Trophoblast cell (in vitro differentiated cells and primary cell): ENCODE measurements at regions not wholly inside any gene's neighbourhood (a gene's known extent, or its start where the extent isn't known, plus 50 kb on each side); places are given as distances from the start of the nearest gene placed in this dataset.

Experiments
- DNase-seq, 2 donors: peaks; one replicate each; pipeline ENCODE4 v3.0.0-alpha.2; 2016
- H2AFZ ChIP-seq: 2 replicates; pipeline ENCODE4 v1.6.1; 2013; ENCODE audit warnings: low read length, moderate library complexity, mild to moderate bottlenecking; ENCODE audit not compliant: insufficient read depth, poor library complexity
- H2AK5ac ChIP-seq: 2 replicates; pipeline ENCODE4 v1.6.1; 2013; ENCODE audit warnings: mild to moderate bottlenecking, low read length
- H2BK120ac ChIP-seq: 2 replicates; pipeline ENCODE4 v1.6.1; 2013; ENCODE audit warnings: low read length, mild to moderate bottlenecking, moderate library complexity; ENCODE audit not compliant: insufficient read depth, poor library complexity
- H2BK12ac ChIP-seq: 2 replicates; pipeline ENCODE4 v1.6.1; 2013; ENCODE audit warnings: mild to moderate bottlenecking, low read length, moderate library complexity
- H2BK5ac ChIP-seq: 2 replicates; pipeline ENCODE4 v1.6.1; 2013; ENCODE audit warnings: low read length, low read depth, moderate library complexity, mild to moderate bottlenecking; ENCODE audit not compliant: poor library complexity
- H3K14ac ChIP-seq: 2 replicates; pipeline ENCODE4 v1.6.1; 2013; ENCODE audit warnings: mild to moderate bottlenecking, low read length
- H3K18ac ChIP-seq: 2 replicates; pipeline ENCODE4 v1.6.1; 2013; ENCODE audit warnings: mild to moderate bottlenecking, low read length
- H3K23ac ChIP-seq: 2 replicates; pipeline ENCODE4 v1.6.1; 2013; ENCODE audit warnings: low read length
- H3K27ac ChIP-seq: 2 replicates; pipeline ENCODE4 v1.5.1; 2013; ENCODE audit warnings: low read depth, mild to moderate bottlenecking, inconsistent platforms, low read length, moderate library complexity
- H3K27me3 ChIP-seq: 2 replicates; pipeline ENCODE4 v1.6.1; 2013; ENCODE audit warnings: inconsistent platforms, mild to moderate bottlenecking, low read length, moderate library complexity; ENCODE audit not compliant: insufficient read depth
- H3K36me3 ChIP-seq, 2 experiments: 1 replicate in 1 of 2; 2 replicates in 1 of 2; pipeline ENCODE4 v1.6.1; 2013; ENCODE audit warnings: low read length in 2 of 2, mild to moderate bottlenecking in 2 of 2, moderate library complexity in 1 of 2; ENCODE audit not compliant: insufficient read depth in 2 of 2, control insufficient read depth in 1 of 2
- H3K4ac ChIP-seq: 2 replicates; pipeline ENCODE4 v1.6.1; 2013; ENCODE audit warnings: low read depth, mild to moderate bottlenecking, low read length, moderate library complexity
- H3K4me1 ChIP-seq, 2 experiments: 1 replicate in 1 of 2; 2 replicates in 1 of 2; pipeline ENCODE4 v1.6.1; 2013; ENCODE audit warnings: low read length in 2 of 2, mild to moderate bottlenecking in 2 of 2, moderate library complexity in 1 of 2; ENCODE audit not compliant: insufficient read depth in 2 of 2, control insufficient read depth in 1 of 2
- H3K4me2 ChIP-seq: 2 replicates; pipeline ENCODE4 v1.6.1; 2013; ENCODE audit warnings: inconsistent platforms, mild to moderate bottlenecking, low read length, moderate library complexity
- H3K4me3 ChIP-seq: 2 replicates; pipeline ENCODE4 v1.5.1; 2013; ENCODE audit warnings: mild to moderate bottlenecking, low read depth, low read length, inconsistent platforms
- H3K79me1 ChIP-seq: one replicate; pipeline ENCODE4 v1.6.1; 2013; ENCODE audit warnings: low read length
- H3K79me2 ChIP-seq: 2 replicates; pipeline ENCODE4 v1.6.1; 2013; ENCODE audit warnings: low read length, mild to moderate bottlenecking; ENCODE audit not compliant: control insufficient read depth, insufficient read depth, poor library complexity
- H3K9ac ChIP-seq: 2 replicates; pipeline ENCODE4 v1.6.1; 2013; ENCODE audit warnings: mild to moderate bottlenecking, low read length
- H3K9me3 ChIP-seq: 2 replicates; pipeline ENCODE4 v1.6.1; 2013; ENCODE audit warnings: low read depth, mild to moderate bottlenecking, control low read depth, inconsistent platforms, low read length; ENCODE audit not compliant: insufficient read depth
- H4K12ac ChIP-seq: 2 replicates; pipeline ENCODE4 v1.6.1; 2013; ENCODE audit warnings: low read depth, mild to moderate bottlenecking, low read length, moderate library complexity
- H4K8ac ChIP-seq: 2 replicates; pipeline ENCODE4 v1.6.1; 2013; ENCODE audit warnings: low read depth, mild to moderate bottlenecking, low read length, moderate library complexity
- H4K91ac ChIP-seq: one replicate; pipeline ENCODE4 v1.6.1; 2013; ENCODE audit warnings: low read depth, mild to moderate bottlenecking, low read length, moderate library complexity
- WGBS: extraction: QIAGEN DNeasy Blood & Tissue Kit; methylation state at CpG from one replicate; pipeline ENCODE4 v1.1.7; 2013; ENCODE audit warnings: missing lambda C conversion rate; ENCODE audit not compliant: insufficient read length, insufficient coverage; ENCODE audit errors: extremely low coverage; 5-methylcytosine and 5-hydroxymethylcytosine counted together

DNA sequence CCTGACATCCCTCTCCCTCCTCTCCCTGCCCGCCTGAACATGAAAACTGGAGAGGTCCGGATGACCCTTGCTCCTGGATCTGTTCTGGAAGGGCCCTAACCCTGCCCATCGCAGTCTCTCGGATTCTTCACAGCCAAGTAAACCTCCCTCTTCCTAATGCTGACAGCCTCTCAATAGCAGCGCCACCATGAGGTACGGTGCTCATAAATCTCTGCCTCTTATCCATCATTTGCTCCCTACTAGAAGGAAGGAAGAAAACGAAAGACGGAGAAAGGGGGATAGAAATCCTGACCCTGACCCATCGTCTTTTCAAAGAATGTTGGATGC, 257.9 kb downstream of the BCL11A start:
- Histone ChIP-seq H3K9ac (no peak overlapping the region), H3K36me3 (no peaks in the 10 kb centered on the region), H3K4ac (no peak overlapping the region), H3K18ac (no peak overlapping the region), H2AFZ (no peak overlapping the region), H2BK120ac (no peak overlapping the region), H3K4me1 (peaks cover 0 to 2% of the 10 kb centered on the region in 2 experiments), H3K4me3 (no peak overlapping the region), H3K4me2 (no peak overlapping the region), H4K91ac (no peak overlapping the region), H4K8ac (no peak overlapping the region), H3K23ac (no peak overlapping the region), H3K27ac (no peak overlapping the region), H3K79me2 (no peaks in the 10 kb centered on the region), H3K9me3 (peaks cover 2% of the 10 kb centered on the region), H2BK12ac (no peak overlapping the region), H3K14ac (no peak overlapping the region), H4K12ac (no peak overlapping the region), H2BK5ac (no peak overlapping the region), H3K79me1 (no peaks in the 10 kb centered on the region), H2AK5ac (no peak overlapping the region), H3K27me3 (no peaks in the 10 kb centered on the region)
- DNase-seq = no peak
- no CpG with 5 or more reads among the region's 9 CpGs for WGBS

DNA sequence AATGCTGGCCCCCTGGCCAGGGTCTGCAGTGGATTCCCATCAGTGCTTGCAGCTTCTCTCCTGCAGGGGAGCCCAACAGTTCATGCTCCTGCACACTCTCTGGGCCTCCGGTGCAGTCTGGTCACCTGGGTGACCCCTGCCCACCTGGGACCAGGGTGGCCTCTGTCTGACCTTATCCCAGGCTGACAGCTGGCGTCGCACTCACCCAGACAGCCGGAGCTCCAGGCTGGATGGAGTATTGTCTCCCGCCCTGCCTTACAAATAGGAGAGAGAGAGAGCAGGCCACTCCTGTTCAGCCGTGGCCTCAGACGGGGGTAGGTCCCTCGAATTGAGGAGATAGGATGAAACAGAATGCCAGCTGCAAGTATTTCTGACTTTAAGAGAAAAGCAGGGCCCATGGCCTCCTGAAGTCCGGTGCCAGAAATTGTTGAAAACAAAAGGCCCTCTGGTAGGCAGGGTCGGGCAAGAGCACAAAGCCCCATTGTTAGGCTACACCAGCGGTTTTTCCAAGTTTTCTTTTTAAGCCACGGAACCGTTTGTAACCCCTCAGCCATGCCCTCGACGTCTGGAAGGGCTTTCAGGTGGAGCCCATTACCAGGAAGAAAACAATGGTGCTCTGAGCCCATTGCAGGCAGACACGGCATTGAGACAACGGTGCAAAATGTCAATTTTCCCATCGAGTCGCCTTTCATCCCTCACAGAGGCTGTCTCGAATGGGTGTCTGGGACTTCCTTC, 258.4 kb downstream of the BCL11A start:
- WGBS = no CpG with 5 or more reads among the region's 20 CpGs
- H2AK5ac ChIP-seq = no peak overlapping the region
- H3K4me2 ChIP-seq = no peak overlapping the region
- no peak overlapping the region for H3K9ac ChIP-seq
- H2BK120ac ChIP-seq = no peak overlapping the region
- H3K79me2 ChIP-seq = no peaks in the 10 kb centered on the region
- H2BK5ac ChIP-seq = no peak overlapping the region
- H3K18ac ChIP-seq = no peak overlapping the region
- no peak overlapping the region for H4K91ac ChIP-seq
- peaks cover 0 to 2% of the 10 kb centered on the region in 2 experiments for H3K4me1 ChIP-seq
- no peak overlapping the region for H3K4me3 ChIP-seq
- H3K4ac ChIP-seq = no peak overlapping the region
- H3K9me3 ChIP-seq = peaks cover 2% of the 10 kb centered on the region
- no peak overlapping the region for H4K12ac ChIP-seq
- no peak overlapping the region for H3K14ac ChIP-seq
- no peaks in the 10 kb centered on the region for H3K79me1 ChIP-seq
- no peak overlapping the region for H4K8ac ChIP-seq
- no peak overlapping the region for H2BK12ac ChIP-seq
- H2AFZ ChIP-seq = no peak overlapping the region
- H3K23ac ChIP-seq = no peak overlapping the region
- DNase-seq = no peak
- no peaks in the 10 kb centered on the region for H3K36me3 ChIP-seq
- H3K27ac ChIP-seq = no peak overlapping the region
- no peaks in the 10 kb centered on the region for H3K27me3 ChIP-seq

DNA sequence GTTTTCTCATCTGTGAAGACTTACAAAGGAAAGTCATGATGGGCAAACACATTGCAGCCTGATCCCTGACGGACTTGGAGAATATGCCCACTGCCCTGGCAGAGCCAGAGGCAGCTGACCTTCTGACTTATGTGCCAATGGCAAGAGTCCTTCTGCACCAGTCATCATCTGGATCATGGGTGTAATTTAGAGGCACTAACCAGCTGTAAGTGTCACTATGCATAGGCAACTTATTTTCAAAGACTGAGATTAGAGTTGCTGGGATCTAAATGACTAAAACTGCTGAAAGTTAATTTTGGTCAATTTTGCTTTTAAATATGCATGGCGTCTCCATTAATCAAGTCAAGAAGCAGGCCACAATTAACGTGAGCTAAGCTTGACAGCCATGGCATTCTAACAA, 261.2 kb downstream of the BCL11A start:
- Histone ChIP-seq H4K8ac (no peak overlapping the region), H2AK5ac (no peak overlapping the region), H2BK12ac (no peak overlapping the region), H2AFZ (no peak overlapping the region), H3K27me3 (no peaks in the 10 kb centered on the region), H3K4me3 (no peak overlapping the region), H3K27ac (no peak overlapping the region), H3K18ac (no peak overlapping the region), H3K4me1 (peaks cover 0 to 2% of the 10 kb centered on the region in 2 experiments), H4K91ac (no peak overlapping the region), H3K9ac (no peak overlapping the region), H3K79me1 (no peaks in the 10 kb centered on the region), H3K9me3 (peaks cover 2% of the 10 kb centered on the region), H4K12ac (no peak overlapping the region), H3K36me3 (no peaks in the 10 kb centered on the region), H3K14ac (no peak overlapping the region), H3K4me2 (no peak overlapping the region), H3K4ac (no peak overlapping the region), H3K23ac (no peak overlapping the region), H3K79me2 (no peaks in the 10 kb centered on the region), H2BK120ac (no peak overlapping the region), H2BK5ac (no peak overlapping the region)
- DNase-seq = no peak
- WGBS = no CpG with 5 or more reads among the region's 3 CpGs

DNA sequence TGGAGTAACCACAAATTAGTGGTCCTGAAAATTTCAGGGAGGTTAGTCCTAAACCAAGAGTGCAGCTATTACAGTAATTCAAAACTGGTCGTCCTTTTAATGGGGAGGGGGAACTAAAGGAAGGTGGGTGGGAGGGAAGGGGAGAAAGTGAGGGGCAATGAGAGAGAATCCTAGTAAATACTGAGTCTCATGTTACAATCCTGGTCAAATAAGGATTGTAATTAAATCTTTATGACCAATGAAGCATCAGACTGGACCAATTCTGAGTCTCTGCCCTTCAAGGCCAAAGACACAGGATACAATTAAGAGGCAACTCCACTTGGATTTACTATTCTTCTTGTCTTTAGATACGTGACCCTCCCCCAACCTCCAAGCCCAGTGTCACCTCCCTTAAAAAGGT, 262.9 kb downstream of the BCL11A start:
- no peak for DNase-seq
- Histone ChIP-seq H2BK5ac (no peak overlapping the region), H2AFZ (no peak overlapping the region), H2BK12ac (no peak overlapping the region), H3K4me3 (no peak overlapping the region), H3K4ac (no peak overlapping the region), H2BK120ac (no peak overlapping the region), H3K4me2 (no peak overlapping the region), H4K12ac (no peak overlapping the region), H3K36me3 (no peaks in the 10 kb centered on the region), H4K91ac (no peak overlapping the region), H3K27me3 (no peaks in the 10 kb centered on the region), H3K79me2 (no peaks in the 10 kb centered on the region), H3K23ac (no peak overlapping the region), H3K9ac (no peak overlapping the region), H3K9me3 (no peaks in the 10 kb centered on the region), H3K14ac (no peak overlapping the region), H3K18ac (no peak overlapping the region), H3K79me1 (no peaks in the 10 kb centered on the region), H4K8ac (no peak overlapping the region), H2AK5ac (no peak overlapping the region), H3K4me1 (peaks cover 0 to 3% of the 10 kb centered on the region in 2 experiments), H3K27ac (no peak overlapping the region)
- no CpG with 5 or more reads among the region's 2 CpGs for WGBS
